Calu3 (cell line): ENCODE measurements at regions not wholly inside any gene's neighbourhood (a gene's known extent, or its start where the extent isn't known, plus 50 kb on each side); places are given as distances from the start of the nearest gene placed in this dataset.

Source experiments
- BruUV-seq: library from RNA; stranded (reverse); fragments of 400-500 nt; replicated peaks from 2 replicates; lab custom pipeline; 2021; lab: Mats Ljungman, UMichigan
- CTCF ChIA-PET: fragments of 300-600 bp; sonication (Branson Sonifier 250); formaldehyde crosslinking; loops from one replicate; lab custom pipeline; 2022; ENCODE audit warnings: antibody characterized with exemption; lab: Charles Lee
- DNase-seq: peaks from one replicate; pipeline ENCODE4 v3.0.0; 2022
- H3K27ac Mint-ChIP-seq: one replicate; pipeline ENCODE4 v1.8.0; 2022; ENCODE audit warnings: mixed read lengths; ENCODE audit not compliant: unreplicated experiment
- H3K27me3 Mint-ChIP-seq: one replicate; pipeline ENCODE4 v1.8.0; 2022; ENCODE audit warnings: mixed read lengths; ENCODE audit not compliant: unreplicated experiment
- H3K36me3 Mint-ChIP-seq: one replicate; pipeline ENCODE4 v1.8.0; 2022; ENCODE audit warnings: mild to moderate bottlenecking, moderate library complexity, mixed read lengths; ENCODE audit not compliant: insufficient read depth, unreplicated experiment
- H3K4me1 Mint-ChIP-seq: one replicate; pipeline ENCODE4 v1.8.0; 2022; ENCODE audit warnings: mild to moderate bottlenecking, low read depth, mixed read lengths; ENCODE audit not compliant: unreplicated experiment
- H3K4me3 Mint-ChIP-seq: one replicate; pipeline ENCODE4 v1.8.0; 2022; ENCODE audit warnings: mild to moderate bottlenecking, low read depth, moderate library complexity, mixed read lengths; ENCODE audit not compliant: unreplicated experiment
- H3K9me3 Mint-ChIP-seq: one replicate; pipeline ENCODE4 v1.8.0; 2022; ENCODE audit warnings: low read depth, mixed read lengths; ENCODE audit not compliant: unreplicated experiment
- CTCF ChIP-seq: fragments of 200-600 bp; IDR thresholded peaks from one replicate; pipeline ENCODE4 v1.8.0; 2022; ENCODE audit warnings: antibody characterized with exemption; ENCODE audit not compliant: unreplicated experiment
- intact Hi-C: fragments of 100-400 bp; cut with micrococcal nuclease; formaldehyde crosslinking; loops from one replicate; pipeline ENCODE4 v1.10.0; 2022; ENCODE audit not compliant: unreplicated experiment

DNA sequence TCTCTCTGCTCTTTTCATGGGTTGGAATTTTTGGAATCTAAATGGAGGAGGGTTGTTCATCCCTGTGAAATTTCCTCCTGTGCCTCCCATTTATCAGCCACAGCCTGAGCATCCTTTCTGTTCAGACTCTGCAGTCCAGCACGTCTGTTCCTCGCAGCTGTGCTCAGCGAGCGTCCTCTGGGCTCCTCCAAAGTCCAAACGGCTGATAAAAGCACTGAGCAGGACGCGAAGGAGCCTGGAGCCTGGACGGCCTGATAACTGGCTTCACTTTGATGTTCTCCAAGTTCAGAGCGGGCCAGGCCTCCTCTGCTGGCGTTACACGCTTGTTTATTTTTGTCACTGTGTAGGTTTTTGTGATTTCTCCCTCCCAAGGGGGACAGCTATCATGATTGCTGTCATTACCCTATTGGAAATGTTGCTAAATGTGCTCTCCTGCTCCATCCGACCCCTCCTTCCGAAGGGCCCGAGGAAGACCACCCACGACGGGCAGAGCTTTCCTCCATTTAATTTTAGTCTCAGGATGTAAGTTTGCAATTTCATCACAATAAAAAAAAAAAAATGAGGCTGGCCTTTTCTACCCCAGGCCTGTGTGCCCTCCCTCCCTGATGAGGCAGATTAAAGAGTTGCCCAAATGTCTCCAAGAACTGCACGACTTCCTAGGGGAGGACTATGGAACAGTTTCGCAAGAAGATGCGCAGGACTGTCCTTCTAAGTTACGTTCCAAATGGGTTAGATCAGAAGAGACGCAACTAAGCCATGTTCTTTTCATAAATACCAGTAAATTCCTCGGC is 290.5 kb upstream of the FOXF1 start:
- H3K4me1 Mint-ChIP-seq, result no peaks in the 10 kb centered on the region
- CTCF ChIA-PET, result no interaction called here
- no peaks in the 10 kb centered on the region for H3K27me3 Mint-ChIP-seq
- no peak overlapping the region for H3K4me3 Mint-ChIP-seq
- no peaks in the 10 kb centered on the region for H3K36me3 Mint-ChIP-seq
- no peaks in the 10 kb centered on the region for H3K9me3 Mint-ChIP-seq
- TF ChIP-seq CTCF, result no peak
- no peak for DNase-seq
- no TSS peak for BruUV-seq
- no peak overlapping the region for H3K27ac Mint-ChIP-seq
- intact Hi-C loops, result no loop called here

- DNase-seq, result no peak
- Mint-ChIP-seq H3K9me3 (no peaks in the 10 kb centered on the region), H3K27ac (no peak overlapping the region), H3K27me3 (no peaks in the 10 kb centered on the region), H3K4me1 (no peaks in the 10 kb centered on the region), H3K4me3 (no peak overlapping the region), H3K36me3 (no peaks in the 10 kb centered on the region)
- no TSS peak for BruUV-seq
- intact Hi-C loops, result no loop called here
- CTCF ChIA-PET, result no interaction called here
- TF ChIP-seq CTCF, result no peak
These were observed 289.8 kb upstream of the FOXF1 start for GRCh38 chr16:86220561-86220960.

GRCh38 chr16:86221085-86221484 is 289.2 kb upstream of the FOXF1 start:
- no peaks in the 10 kb centered on the region for H3K27me3 Mint-ChIP-seq

GRCh38 chr16:86222547-86222946 is 287.8 kb upstream of the FOXF1 start:
- DNase-seq, result no peak
- CTCF ChIA-PET, result no interaction called here
- no TSS peak for BruUV-seq
- Mint-ChIP-seq H3K4me1 (no peaks in the 10 kb centered on the region), H3K9me3 (no peaks in the 10 kb centered on the region), H3K36me3 (no peaks in the 10 kb centered on the region), H3K4me3 (no peak overlapping the region), H3K27me3 (peaks cover 6% of the 10 kb centered on the region), H3K27ac (no peak overlapping the region)
- intact Hi-C loops, result no loop called here
- TF ChIP-seq CTCF, result no peak

More at GRCh38 chr16:86221085-86221484, 289.2 kb upstream of the FOXF1 start:
- no peak for TF ChIP-seq CTCF
- BruUV-seq, result no TSS peak
- H3K9me3 Mint-ChIP-seq, result no peaks in the 10 kb centered on the region
- DNase-seq, result no peak
- H3K36me3 Mint-ChIP-seq, result no peaks in the 10 kb centered on the region
- H3K27ac Mint-ChIP-seq, result no peak overlapping the region
- CTCF ChIA-PET, result no interaction called here
- no peak overlapping the region for H3K4me3 Mint-ChIP-seq
- intact Hi-C loops, result no loop called here
- no peaks in the 10 kb centered on the region for H3K4me1 Mint-ChIP-seq
